Gastrocnemius medialis (tissue), 4 donors: ENCODE measurements at regions not wholly inside any gene's neighbourhood (a gene's known extent, or its start where the extent isn't known, plus 50 kb on each side); places are given as distances from the start of the nearest gene placed in this dataset.

Source experiments
- CTCF ChIP-seq, 5 experiments: fragments of 450-650 bp in 3 of 5; fragments of 200-600 bp in 2 of 5; sonication (generic) in 2 of 5; IDR thresholded peaks in 4 of 5; conservative IDR thresholded peaks in 1 of 5; 1 replicate in 4 of 5; 2 replicates in 1 of 5; pipeline ENCODE4 v1.5.1; 2016 to 2019; ENCODE audit warnings: antibody characterized with exemption in 5 of 5, mild to moderate bottlenecking in 3 of 5, moderate library complexity in 3 of 5
- POLR2A ChIP-seq, 2 donors: fragments of 450-650 bp; IDR thresholded peaks; one replicate each; pipeline ENCODE4 v1.6.1; 2017; ENCODE audit warnings: antibody characterized with exemption in 2 of 2, mild to moderate bottlenecking in 2 of 2, moderate library complexity in 2 of 2

GRCh38 chr10:60666221-60666620, 112.1 kb upstream of the CDK1 start:
- TF ChIP-seq CTCF (IDR thresholded peaks at IDR 0.05 in 4 of 5, conservative IDR thresholded peaks at IDR 0.05 in 1 of 5) (no peak), POLR2A (IDR thresholded peaks at IDR 0.05) (no peak)
